PFSK-1 (cell line): ENCODE measurements at regions not wholly inside any gene's neighbourhood (a gene's known extent, or its start where the extent isn't known, plus 50 kb on each side); places are given as distances from the start of the nearest gene placed in this dataset.

ENCODE experiments used
- FOXP2 ChIP-seq: optimal IDR thresholded peaks from 2 replicates; pipeline ENCODE3; 2011; ENCODE audit warnings: borderline replicate concordance, control low read depth, inconsistent platforms; ENCODE audit not compliant: insufficient read depth; ENCODE audit errors: extremely low read length, extremely low read depth
- POLR2AphosphoS5 ChIP-seq: IDR thresholded peaks from 2 replicates; pipeline ENCODE4 v1.6.1; 2012; ENCODE audit warnings: low read depth, mild to moderate bottlenecking, control low read depth, low read length, moderate library complexity
- SIN3A ChIP-seq: IDR thresholded peaks from 2 replicates; pipeline ENCODE4 v1.6.1; 2012; ENCODE audit warnings: mild to moderate bottlenecking, low read length, moderate library complexity, borderline replicate concordance; ENCODE audit not compliant: insufficient read depth
- TAF1 ChIP-seq: IDR thresholded peaks from 2 replicates; pipeline ENCODE4 v1.6.1; 2012; ENCODE audit warnings: low read length, control low read depth, borderline replicate concordance; ENCODE audit not compliant: insufficient read depth
- TF ChIP-seq, protein P1 (sequence below), 2 experiments: IDR thresholded peaks; 2 replicates each; pipeline versions ENCODE4 v1.6.1 to v1.8.0; 2011 to 2012; ENCODE audit warnings: low read depth in 2 of 2, low read length in 2 of 2, control low read depth in 1 of 2, inconsistent platforms in 1 of 2, mild to moderate bottlenecking in 1 of 2, moderate library complexity in 1 of 2; ENCODE audit not compliant: insufficient read depth in 1 of 2

DNA sequence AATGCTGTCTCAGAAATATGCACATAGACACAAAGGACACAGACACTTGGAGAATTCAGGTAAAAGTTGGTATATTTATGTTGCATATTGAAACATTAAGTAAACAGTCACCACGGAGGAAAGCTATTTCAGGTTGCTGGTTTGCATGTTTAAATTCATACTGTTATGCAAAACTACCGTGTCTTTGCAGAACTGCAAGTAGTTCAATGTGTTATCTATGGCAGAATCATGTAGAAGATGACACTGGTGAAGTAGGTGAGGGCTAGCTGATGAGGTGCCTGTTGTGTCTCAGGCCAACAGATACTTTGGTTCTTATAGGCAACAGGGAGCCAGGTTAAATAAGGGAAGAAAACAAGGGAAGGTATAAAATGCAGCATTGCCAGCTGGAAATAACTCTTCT is 511.3 kb downstream of the DIPK2A start:
- no peak for TF ChIP-seq TAF1
- no peak for TF ChIP-seq SIN3A
- TF ChIP-seq, protein P1, sequence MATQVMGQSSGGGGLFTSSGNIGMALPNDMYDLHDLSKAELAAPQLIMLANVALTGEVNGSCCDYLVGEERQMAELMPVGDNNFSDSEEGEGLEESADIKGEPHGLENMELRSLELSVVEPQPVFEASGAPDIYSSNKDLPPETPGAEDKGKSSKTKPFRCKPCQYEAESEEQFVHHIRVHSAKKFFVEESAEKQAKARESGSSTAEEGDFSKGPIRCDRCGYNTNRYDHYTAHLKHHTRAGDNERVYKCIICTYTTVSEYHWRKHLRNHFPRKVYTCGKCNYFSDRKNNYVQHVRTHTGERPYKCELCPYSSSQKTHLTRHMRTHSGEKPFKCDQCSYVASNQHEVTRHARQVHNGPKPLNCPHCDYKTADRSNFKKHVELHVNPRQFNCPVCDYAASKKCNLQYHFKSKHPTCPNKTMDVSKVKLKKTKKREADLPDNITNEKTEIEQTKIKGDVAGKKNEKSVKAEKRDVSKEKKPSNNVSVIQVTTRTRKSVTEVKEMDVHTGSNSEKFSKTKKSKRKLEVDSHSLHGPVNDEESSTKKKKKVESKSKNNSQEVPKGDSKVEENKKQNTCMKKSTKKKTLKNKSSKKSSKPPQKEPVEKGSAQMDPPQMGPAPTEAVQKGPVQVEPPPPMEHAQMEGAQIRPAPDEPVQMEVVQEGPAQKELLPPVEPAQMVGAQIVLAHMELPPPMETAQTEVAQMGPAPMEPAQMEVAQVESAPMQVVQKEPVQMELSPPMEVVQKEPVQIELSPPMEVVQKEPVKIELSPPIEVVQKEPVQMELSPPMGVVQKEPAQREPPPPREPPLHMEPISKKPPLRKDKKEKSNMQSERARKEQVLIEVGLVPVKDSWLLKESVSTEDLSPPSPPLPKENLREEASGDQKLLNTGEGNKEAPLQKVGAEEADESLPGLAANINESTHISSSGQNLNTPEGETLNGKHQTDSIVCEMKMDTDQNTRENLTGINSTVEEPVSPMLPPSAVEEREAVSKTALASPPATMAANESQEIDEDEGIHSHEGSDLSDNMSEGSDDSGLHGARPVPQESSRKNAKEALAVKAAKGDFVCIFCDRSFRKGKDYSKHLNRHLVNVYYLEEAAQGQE (IDR thresholded peaks at IDR 0.05; ENCODE audit: insufficient read depth in 1 of 2, low read depth in 2 of 2, low read length in 2 of 2), result no peak
- TF ChIP-seq POLR2AphosphoS5, result no peak
- TF ChIP-seq FOXP2, result no peak

DNA sequence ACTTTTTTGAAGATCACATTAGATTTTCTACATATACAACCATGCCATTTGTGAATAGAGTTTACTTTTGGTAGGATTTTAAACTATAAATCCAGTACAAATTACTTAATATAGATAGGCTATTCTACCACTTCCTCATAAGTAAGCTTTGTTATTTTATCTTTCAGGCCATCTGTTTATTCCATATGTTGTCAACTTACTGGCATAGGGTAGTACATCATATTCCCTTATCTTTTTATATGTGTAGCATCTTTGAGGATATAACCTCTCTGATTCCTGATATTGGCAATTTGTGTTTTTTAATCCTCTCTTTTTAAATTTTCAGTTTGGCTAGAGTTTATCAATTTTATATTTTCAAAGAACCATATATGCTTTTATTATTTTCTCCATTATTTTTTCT is 515.4 kb downstream of the DIPK2A start:
- TF ChIP-seq FOXP2 (no peak), SIN3A (no peak), POLR2AphosphoS5 (no peak), TAF1 (no peak)
- TF ChIP-seq, protein P1 (IDR thresholded peaks at IDR 0.05; ENCODE audit: insufficient read depth in 1 of 2, low read depth in 2 of 2, low read length in 2 of 2), result no peak

DNA sequence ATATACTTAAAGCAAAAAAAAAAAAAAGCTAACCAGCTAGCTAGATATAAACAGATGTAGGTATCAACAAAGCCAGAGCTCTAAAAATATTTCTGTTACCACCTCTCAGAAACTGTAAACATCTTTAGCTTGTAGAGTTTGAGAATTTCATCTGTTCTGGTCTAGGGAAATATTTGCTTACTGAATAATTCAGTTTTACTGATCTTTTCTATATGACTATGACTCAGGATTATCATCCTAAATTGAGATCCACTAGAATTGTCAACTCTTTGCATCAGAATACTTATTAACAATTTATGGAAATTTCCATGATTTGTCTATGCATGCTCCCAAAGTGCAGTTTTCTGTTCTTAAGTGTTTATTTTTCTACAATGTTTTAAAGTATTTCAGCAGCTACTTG is 517.3 kb downstream of the DIPK2A start:
- TF ChIP-seq SIN3A (no peak), TAF1 (no peak)

DNA sequence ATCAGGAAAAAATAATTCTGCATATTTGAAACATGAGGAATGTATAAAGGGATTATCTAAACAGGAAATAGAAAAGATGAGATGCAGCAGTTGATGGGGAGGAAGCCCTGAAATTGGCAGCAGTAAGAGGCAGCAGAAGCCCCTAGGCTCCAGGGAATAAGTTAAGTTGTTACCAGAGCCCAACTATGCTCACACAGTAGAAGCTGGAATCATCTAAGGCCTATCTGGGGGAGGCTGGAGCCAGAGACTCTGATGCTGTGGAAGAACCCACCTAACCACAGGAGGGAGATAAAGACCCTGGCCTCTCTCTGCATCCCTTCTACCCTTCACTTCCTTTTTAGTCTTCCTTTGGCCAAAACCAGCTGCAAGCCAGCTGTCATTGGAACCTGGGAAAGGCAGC is 519.7 kb downstream of the DIPK2A start:
- TF ChIP-seq POLR2AphosphoS5, result no peak
- TF ChIP-seq, protein P1 (IDR thresholded peaks at IDR 0.05; ENCODE audit: insufficient read depth in 1 of 2, low read depth in 2 of 2, low read length in 2 of 2), result no peak
- no peak for TF ChIP-seq FOXP2
- TF ChIP-seq TAF1, result no peak
- no peak for TF ChIP-seq SIN3A

DNA sequence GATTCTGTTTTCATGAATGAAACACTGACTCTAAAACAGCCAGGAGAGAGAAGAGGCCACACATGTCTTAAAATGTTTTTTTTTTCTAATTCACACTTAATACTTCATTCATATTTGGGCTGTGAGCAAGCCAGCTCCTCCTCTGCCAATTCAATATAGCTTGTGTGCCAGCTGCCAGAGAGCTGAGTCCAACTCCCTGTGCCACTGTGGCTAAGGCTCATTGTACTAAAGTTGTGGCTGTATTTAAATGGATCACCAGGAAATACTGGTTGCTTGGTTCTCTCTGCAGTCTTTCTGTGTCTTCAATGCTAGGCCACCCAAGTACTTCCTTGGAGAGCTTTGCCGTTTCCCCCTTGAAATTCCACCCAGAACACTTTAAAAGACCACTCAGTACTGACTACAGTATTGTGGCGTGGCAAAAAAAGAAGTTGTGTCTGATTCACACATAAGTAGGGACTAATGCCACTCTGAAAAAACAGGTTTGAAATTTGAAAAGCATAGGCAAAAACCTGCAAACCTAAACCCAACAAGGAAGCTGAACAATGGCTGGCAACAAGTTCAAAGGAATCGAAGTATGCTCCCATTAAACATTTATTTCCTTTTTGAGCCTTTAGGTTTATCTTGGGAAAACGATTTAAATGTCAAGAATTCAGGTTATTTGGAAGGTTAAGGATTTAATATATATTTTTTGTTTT is 524.7 kb downstream of the DIPK2A start:
- TF ChIP-seq FOXP2, result no peak
- no peak for TF ChIP-seq SIN3A
- no peak for TF ChIP-seq POLR2AphosphoS5
- no peak for TF ChIP-seq TAF1
- TF ChIP-seq, protein P1 (IDR thresholded peaks at IDR 0.05; ENCODE audit: insufficient read depth in 1 of 2, low read depth in 2 of 2, low read length in 2 of 2), result no peak
